Neutrophil (primary cell): ENCODE measurements at regions not wholly inside any gene's neighbourhood (a gene's known extent, or its start where the extent isn't known, plus 50 kb on each side); places are given as distances from the start of the nearest gene placed in this dataset.

ENCODE experiments used
- H3K27ac ChIP-seq: fragments of 200-600 bp; sonication (generic); 2 replicates; pipeline ENCODE4 v1.5.1; 2016; ENCODE audit warnings: mild to moderate bottlenecking, moderate library complexity
- H3K27me3 ChIP-seq: fragments of 200-600 bp; sonication (generic); 2 replicates; pipeline ENCODE4 v1.6.0; 2016; ENCODE audit warnings: mild to moderate bottlenecking
- H3K36me3 ChIP-seq: fragments of 200-600 bp; sonication (generic); 2 replicates; pipeline ENCODE4 v1.5.1; 2017
- H3K4me1 ChIP-seq, 2 experiments: fragments of 200-600 bp in 1 of 2; sonication (generic) in 1 of 2; 1 replicate in 1 of 2; 2 replicates in 1 of 2; pipeline versions ENCODE4 v1.5.1 to v1.6.1; 2013 to 2016; ENCODE audit warnings: low read depth in 1 of 2, low read length in 1 of 2, mild to moderate bottlenecking in 1 of 2, moderate library complexity in 1 of 2; ENCODE audit not compliant: control insufficient read depth in 1 of 2, insufficient read depth in 1 of 2
- H3K4me3 ChIP-seq, 2 experiments: fragments of 200-600 bp in 1 of 2; sonication (generic) in 1 of 2; 1 replicate in 1 of 2; 2 replicates in 1 of 2; pipeline ENCODE4 v1.5.1; 2013 to 2016; ENCODE audit warnings: low read depth in 1 of 2, low read length in 1 of 2, mild to moderate bottlenecking in 1 of 2, moderate library complexity in 1 of 2
- H3K9me3 ChIP-seq: fragments of 200-600 bp; sonication (generic); 2 replicates; pipeline ENCODE4 v1.5.1; 2016
- CTCF ChIP-seq: fragments of 200-600 bp; sonication (generic); IDR thresholded peaks from 2 replicates; pipeline ENCODE4 v1.5.1; 2016; ENCODE audit warnings: antibody characterized with exemption

DNA sequence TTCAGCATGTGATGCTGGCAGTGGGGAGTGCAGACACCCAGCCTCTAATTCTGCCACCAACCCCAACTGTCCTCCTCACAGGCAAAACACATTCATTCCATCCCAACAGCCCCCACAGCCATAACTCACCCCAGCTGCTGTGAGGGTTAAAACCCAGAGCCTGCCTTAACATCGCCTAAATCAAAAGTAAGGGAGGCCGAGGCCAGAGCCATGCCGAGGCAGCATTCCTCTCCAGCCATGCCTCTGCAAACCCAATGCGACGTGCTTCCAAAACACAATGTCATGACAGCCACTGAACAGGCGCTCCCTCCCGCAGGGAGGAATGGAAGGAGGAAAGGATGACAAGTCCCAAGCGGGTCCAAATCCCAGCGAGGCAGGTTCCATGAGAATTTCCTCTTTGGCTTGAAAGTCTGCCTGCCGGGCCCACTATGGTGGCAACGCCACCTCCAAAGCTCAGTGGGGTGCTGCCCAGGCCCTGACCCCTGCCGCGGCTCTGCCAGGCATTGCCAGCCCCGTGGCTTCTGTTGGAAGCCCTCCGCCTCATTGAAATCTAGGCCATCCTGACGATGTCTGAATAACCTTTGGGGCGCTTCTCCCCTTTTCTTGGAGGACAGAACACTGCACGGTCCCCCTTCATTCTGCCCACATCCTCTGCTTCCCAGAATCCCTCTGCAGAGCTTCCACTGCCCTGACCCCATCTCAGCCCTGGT, 472.3 kb downstream of the BRD1 start:
- H3K4me3 ChIP-seq, result no peak overlapping the region
- H3K9me3 ChIP-seq, result no peaks in the 10 kb centered on the region
- no peaks in the 10 kb centered on the region for H3K4me1 ChIP-seq
- H3K36me3 ChIP-seq, result no peaks in the 10 kb centered on the region
- peaks cover 37% of the 10 kb centered on the region for H3K27me3 ChIP-seq
- H3K27ac ChIP-seq, result no peak overlapping the region
- TF ChIP-seq CTCF, result no peak

DNA sequence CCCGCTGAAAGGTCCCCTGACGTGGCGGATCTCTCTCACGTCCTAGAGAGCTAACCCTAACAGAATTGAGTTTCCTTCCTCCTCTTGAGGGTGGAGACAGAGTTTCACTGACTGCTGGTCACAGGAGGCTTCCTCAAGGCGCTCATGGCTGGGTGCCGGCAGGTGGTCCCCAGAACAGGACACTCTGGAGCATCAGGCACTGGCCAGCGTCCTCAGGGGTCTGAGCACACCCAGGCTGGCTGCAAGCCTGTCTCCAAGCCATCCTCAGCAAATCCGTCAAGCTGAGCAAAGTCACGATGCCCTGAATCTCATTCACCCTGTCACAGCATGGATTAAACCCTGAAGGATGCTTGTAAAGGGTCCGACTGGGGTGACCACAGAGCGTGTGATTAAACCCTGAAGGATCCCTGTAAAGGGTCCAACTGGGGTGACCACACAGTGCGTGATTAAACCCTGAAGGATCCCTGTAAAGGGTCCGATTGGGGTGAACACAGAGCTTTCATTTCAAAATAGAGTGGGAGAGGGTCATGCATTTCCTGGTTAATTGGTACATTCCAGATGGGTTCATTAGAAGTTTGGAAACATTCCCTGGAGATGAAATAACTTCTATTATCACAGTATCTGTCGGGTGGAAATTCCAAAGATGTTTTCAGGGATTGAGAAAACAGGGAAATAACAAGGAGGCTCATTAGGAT, 473.0 kb downstream of the BRD1 start:
- H3K27me3 ChIP-seq, result peaks cover 34% of the 10 kb centered on the region
- no peaks in the 10 kb centered on the region for H3K4me1 ChIP-seq
- H3K9me3 ChIP-seq, result no peaks in the 10 kb centered on the region
- H3K4me3 ChIP-seq, result no peak overlapping the region
- TF ChIP-seq CTCF, result no peak
- no peaks in the 10 kb centered on the region for H3K36me3 ChIP-seq
- no peak overlapping the region for H3K27ac ChIP-seq

GRCh38 chr22:49353235-49353634, 474.4 kb downstream of the BRD1 start:
- peaks cover 26% of the 10 kb centered on the region for H3K27me3 ChIP-seq
- H3K4me3 ChIP-seq, result no peak overlapping the region
- H3K9me3 ChIP-seq, result no peaks in the 10 kb centered on the region
- no peak overlapping the region for H3K27ac ChIP-seq
- H3K4me1 ChIP-seq, result no peaks in the 10 kb centered on the region
- no peaks in the 10 kb centered on the region for H3K36me3 ChIP-seq
- no peak for TF ChIP-seq CTCF

- Histone ChIP-seq H3K36me3 (no peaks in the 10 kb centered on the region), H3K4me1 (no peaks in the 10 kb centered on the region), H3K9me3 (no peaks in the 10 kb centered on the region), H3K4me3 (no peak overlapping the region), H3K27me3 (peaks cover 26% of the 10 kb centered on the region), H3K27ac (no peak overlapping the region)
- TF ChIP-seq CTCF, result no peak
Observed at GRCh38 chr22:49352361-49353169, 475.1 kb downstream of the BRD1 start.

DNA sequence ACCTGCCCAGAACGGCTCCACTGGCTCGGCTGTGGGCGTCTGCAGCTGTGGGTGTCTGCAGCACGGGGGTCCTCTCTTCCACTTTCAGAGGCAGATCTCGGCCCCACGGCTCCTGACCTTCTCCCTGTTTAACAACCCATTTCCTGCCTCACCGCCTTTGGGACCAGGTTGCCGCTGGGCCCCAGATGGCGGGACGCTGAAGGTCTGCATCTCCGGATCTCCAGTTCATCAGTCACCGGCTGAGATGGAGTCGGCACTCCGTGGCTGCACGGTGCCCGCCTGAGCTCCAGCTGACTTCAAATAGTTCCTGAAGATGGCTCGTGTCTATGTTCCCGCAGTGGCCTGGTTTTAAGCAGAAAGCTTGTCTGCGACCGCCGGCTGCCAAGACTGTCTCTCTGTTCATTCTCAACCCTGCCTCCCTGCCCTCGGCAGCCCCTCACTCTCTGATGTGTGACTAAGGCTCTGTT, 475.9 kb downstream of the BRD1 start:
- Histone ChIP-seq H3K4me3 (no peak overlapping the region), H3K27me3 (peaks cover 26% of the 10 kb centered on the region), H3K36me3 (no peaks in the 10 kb centered on the region), H3K9me3 (no peaks in the 10 kb centered on the region), H3K27ac (no peak overlapping the region), H3K4me1 (no peaks in the 10 kb centered on the region)
- no peak for TF ChIP-seq CTCF
